ENCODE measurements at regions not wholly inside any gene's neighbourhood (a gene's known extent, or its start where the extent isn't known, plus 50 kb on each side); places are given as distances from the start of the nearest gene placed in this dataset.

DNA sequence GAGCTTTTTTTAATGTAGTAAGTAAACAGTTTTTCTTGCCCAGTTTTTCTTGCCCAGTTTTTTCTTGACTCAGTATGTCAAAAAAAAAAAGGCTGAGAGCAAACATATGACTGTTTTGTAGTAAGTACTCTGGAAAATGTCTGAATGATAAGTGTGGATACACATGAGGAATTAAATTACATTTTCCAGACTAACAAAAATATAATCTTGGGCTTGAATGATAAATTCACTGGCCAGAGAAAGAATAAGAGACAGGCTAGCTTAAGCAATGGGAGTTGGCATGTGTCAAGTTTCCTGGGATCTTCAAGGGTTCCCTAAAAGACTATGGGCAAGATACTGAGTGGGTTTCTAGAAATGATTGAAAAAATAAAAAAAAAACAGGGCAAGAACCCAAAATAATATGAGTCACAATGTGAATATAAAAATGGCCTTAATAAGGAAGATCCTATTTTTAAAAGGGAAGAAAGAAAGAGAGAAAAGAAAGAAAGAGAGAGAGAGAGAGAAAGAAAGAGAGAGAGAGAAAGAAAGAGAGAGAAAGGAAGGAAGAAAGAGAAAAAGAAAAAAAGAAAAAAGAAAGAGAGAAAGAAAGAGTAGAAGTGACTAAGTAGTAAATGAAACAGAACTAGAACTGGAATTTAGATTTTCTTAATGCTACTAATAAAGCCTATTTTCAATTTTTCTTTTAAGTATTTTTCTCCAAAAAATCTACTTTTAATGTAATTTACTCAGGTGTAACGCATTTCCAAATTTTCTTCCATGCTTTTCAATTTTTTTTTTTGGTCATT lies 60.2 kb downstream of the TFPI2 start:
- no peaks in the 10 kb centered on the region for H3K36me3 ChIP-seq
- H3K27me3 ChIP-seq = no peaks in the 10 kb centered on the region
- H3K4me2 ChIP-seq = no peak overlapping the region
- no peaks in the 10 kb centered on the region for H4K20me1 ChIP-seq
- TF ChIP-seq Cebpa-rat (IDR thresholded peaks at IDR 0.05) = no peak
- no peak overlapping the region for H3K4me3 ChIP-seq
- no peak overlapping the region for H3K9ac ChIP-seq
- no peaks in the 10 kb centered on the region for H3K4me1 ChIP-seq
- H3K9me3 ChIP-seq (replicated peaks in 1 of 11) = no peaks in the 10 kb centered on the region
- H3K27ac ChIP-seq = no peak overlapping the region

DNA sequence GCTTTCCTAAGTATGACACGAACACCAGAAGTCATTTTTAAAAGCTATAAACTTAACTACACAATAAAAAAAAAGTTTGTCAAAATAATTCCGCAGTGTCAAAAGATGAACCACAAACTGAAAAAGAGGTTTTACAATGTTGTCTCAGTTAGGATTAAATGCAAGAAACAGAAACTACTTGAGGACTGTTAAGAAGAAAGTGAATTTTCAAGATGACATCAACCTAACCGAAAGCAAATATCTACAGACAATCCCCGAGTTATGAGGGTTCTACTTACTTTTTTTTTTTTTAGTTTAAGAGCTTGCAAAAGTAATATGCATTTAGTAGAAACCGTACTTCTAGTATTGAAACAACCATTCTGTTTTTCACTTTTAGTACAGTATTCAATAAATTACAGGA lies 62.3 kb downstream of the TFPI2 start:
- no peak for TF ChIP-seq Cebpa-rat (IDR thresholded peaks at IDR 0.05)
- Histone ChIP-seq H3K9ac (no peak overlapping the region), H3K4me2 (no peak overlapping the region), H3K27ac (no peak overlapping the region), H3K27me3 (no peaks in the 10 kb centered on the region), H3K36me3 (no peaks in the 10 kb centered on the region), H3K9me3 (replicated peaks in 1 of 11) (no peaks in the 10 kb centered on the region), H3K4me1 (no peaks in the 10 kb centered on the region), H3K4me3 (no peak overlapping the region), H4K20me1 (no peaks in the 10 kb centered on the region)

DNA sequence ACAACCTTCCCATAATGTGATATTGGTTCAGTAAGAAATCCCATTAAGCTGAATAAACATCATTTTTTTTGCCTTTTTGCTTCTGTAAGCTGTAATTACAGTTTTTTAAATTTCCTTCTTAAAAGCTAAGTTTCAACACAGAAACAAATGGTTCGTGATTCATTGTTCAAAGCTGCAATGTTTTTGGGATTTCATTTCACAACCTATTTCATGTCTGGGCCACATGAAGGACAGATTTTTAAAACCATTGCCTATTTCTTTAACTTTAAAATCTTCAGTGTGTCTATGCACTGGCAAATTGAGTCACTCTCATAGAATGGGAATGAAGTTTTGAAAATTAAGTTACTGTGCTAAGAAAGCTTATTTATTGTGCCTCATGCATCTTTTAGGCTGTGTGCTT lies 66.9 kb downstream of the TFPI2 start:
- no peaks in the 10 kb centered on the region for H4K20me1 ChIP-seq
- H3K36me3 ChIP-seq = no peaks in the 10 kb centered on the region
- no peaks in the 10 kb centered on the region for H3K27me3 ChIP-seq
- no peaks in the 10 kb centered on the region for H3K9me3 ChIP-seq (replicated peaks in 1 of 11)
- TF ChIP-seq Cebpa-rat (IDR thresholded peaks at IDR 0.05) = no peak
- no peak overlapping the region for H3K4me2 ChIP-seq
- no peak overlapping the region for H3K4me3 ChIP-seq
- peaks cover 0 to 9% (median 0%) of the 10 kb centered on the region in 10 experiments; a peak in 1 of 20 replicates for H3K4me1 ChIP-seq
- no peak overlapping the region for H3K9ac ChIP-seq
- H3K27ac ChIP-seq = no peak overlapping the region

DNA sequence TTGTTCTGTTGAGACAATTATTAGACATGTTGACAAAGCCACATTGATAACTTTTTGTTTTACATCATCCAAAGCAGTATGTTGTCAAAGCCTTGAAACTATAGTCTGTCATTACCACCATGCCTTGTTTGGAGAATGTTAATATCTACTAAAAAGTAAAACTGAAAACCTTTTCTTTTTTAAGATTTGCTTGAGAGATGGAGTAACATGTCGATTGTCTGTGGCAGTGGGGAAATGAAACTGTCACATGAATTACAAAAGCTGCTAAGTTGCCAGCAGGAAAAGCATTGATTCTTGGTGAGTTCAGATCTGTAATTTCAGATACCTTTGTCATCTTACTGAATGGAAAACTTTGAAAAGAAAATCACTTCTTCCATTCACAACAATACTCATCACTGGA lies 69.1 kb downstream of the TFPI2 start:
- no peak overlapping the region for H3K27ac ChIP-seq
- no peak for TF ChIP-seq Cebpa-rat (IDR thresholded peaks at IDR 0.05)
- no peaks in the 10 kb centered on the region for H3K36me3 ChIP-seq
- H3K4me1 ChIP-seq = peaks cover 0 to 9% (median 0%) of the 10 kb centered on the region in 10 experiments; a peak in 1 of 20 replicates
- no peak overlapping the region for H3K9ac ChIP-seq
- H4K20me1 ChIP-seq = no peaks in the 10 kb centered on the region
- no peaks in the 10 kb centered on the region for H3K9me3 ChIP-seq (replicated peaks in 1 of 11)
- H3K27me3 ChIP-seq = no peaks in the 10 kb centered on the region
- H3K4me2 ChIP-seq = no peak overlapping the region
- no peak overlapping the region for H3K4me3 ChIP-seq

DNA sequence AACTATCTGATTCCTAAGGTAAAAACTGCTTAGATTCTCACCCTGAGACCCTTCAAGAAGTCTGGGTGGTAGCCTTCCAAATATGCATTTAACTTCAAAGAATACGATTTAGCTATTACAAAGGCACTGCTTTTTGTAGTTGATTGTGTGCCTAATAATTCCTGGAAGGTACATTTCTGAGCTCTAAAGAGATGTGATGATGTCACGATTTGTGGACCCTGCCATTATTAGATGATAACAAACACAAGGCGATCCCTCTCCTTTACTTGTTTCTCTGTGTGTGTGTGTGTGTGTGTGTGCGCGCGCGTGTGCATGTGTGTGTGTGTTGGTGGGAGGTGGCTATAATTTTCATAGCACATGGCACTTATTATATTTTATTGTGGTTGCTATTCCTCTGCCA lies 70.9 kb downstream of the TFPI2 start:
- Histone ChIP-seq H4K20me1 (no peaks in the 10 kb centered on the region), H3K4me3 (no peak overlapping the region), H3K27me3 (no peaks in the 10 kb centered on the region), H3K9me3 (replicated peaks in 1 of 11) (no peaks in the 10 kb centered on the region), H3K27ac (no peak overlapping the region), H3K4me1 (peaks cover 0 to 9% (median 0%) of the 10 kb centered on the region in 10 experiments; a peak in 1 of 20 replicates), H3K36me3 (no peaks in the 10 kb centered on the region), H3K9ac (no peak overlapping the region), H3K4me2 (no peak overlapping the region)
- no peak for TF ChIP-seq Cebpa-rat (IDR thresholded peaks at IDR 0.05)

DNA sequence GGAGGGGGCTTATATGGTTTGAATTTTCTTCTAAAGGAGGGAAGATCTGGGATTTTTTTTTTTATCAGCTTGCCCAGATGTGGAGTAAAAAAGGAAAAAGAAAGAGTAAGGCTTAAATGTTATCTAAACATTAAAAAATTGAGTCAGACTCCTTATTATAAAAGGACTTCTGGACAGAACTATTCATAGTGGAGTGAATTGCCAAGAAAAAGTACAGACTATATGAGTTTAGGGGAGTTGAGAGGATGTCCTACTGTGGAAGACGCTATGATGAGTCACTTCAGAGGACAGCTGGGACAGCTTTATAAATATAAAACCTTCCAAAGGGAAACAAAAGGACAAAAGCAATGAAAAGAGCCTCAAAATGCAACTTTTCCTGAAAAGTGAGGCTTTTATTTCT lies 73.0 kb downstream of the TFPI2 start:
- Histone ChIP-seq H3K27me3 (no peaks in the 10 kb centered on the region), H3K4me3 (no peak overlapping the region), H3K4me2 (no peak overlapping the region), H3K36me3 (no peaks in the 10 kb centered on the region), H3K9me3 (replicated peaks in 1 of 11) (no peaks in the 10 kb centered on the region), H4K20me1 (no peaks in the 10 kb centered on the region), H3K9ac (no peak overlapping the region), H3K27ac (no peak overlapping the region), H3K4me1 (peaks cover 0 to 7% (median 0%) of the 10 kb centered on the region in 10 experiments; a peak in 1 of 20 replicates)
- TF ChIP-seq Cebpa-rat (IDR thresholded peaks at IDR 0.05) = no peak

DNA sequence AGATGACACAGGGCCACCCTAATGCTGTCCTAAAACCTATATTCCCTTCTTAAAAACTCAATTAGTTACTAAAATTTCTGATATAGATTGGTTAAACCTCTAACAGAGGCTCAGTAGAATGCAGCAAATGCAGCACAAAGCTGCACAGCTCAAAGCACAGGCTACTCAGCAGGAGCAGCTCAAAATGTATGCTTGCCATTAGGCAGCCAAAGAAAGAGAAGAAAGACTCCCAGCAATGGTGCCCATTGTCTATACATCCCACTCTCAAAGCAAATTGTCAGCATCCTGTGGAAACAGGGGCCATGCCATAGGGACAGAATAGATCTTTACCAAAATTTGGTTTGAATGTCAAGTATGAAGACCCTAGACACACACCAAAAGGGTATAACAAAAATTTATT lies 73.5 kb downstream of the TFPI2 start:
- peaks cover 0 to 2% (median 0%) of the 10 kb centered on the region in 10 experiments; a peak in 1 of 20 replicates for H3K4me1 ChIP-seq
- no peaks in the 10 kb centered on the region for H3K27me3 ChIP-seq
- H3K4me2 ChIP-seq = no peak overlapping the region
- H3K36me3 ChIP-seq = no peaks in the 10 kb centered on the region
- H4K20me1 ChIP-seq = no peaks in the 10 kb centered on the region
- no peak for TF ChIP-seq Cebpa-rat (IDR thresholded peaks at IDR 0.05)
- no peak overlapping the region for H3K9ac ChIP-seq
- no peak overlapping the region for H3K4me3 ChIP-seq
- no peaks in the 10 kb centered on the region for H3K9me3 ChIP-seq (replicated peaks in 1 of 11)
- H3K27ac ChIP-seq = no peak overlapping the region

DNA sequence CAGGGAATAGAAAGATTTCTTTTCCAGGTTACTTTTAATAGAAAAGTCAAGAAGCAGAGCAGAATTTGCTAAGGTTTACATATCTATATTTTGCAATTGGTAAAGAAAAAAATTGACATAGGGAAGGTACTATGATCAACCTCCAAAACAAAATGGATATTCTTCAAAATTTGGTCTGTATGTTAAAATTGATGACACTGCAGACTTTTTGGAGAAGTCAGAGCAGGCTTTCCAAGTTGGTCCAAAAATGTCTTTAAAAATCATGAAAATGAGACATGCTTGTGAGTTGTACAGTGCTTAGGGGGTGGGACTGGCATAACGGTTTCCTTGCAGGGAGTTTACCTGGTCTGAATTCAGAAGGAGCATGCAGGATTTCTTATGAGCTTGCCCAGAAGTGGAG lies 77.0 kb downstream of the TFPI2 start:
- TF ChIP-seq Cebpa-rat (IDR thresholded peaks at IDR 0.05) = no peak
- H3K4me2 ChIP-seq = no peak overlapping the region
- no peaks in the 10 kb centered on the region for H3K36me3 ChIP-seq
- no peaks in the 10 kb centered on the region for H3K27me3 ChIP-seq
- H3K27ac ChIP-seq = no peak overlapping the region
- no peaks in the 10 kb centered on the region for H4K20me1 ChIP-seq
- H3K4me1 ChIP-seq = no peaks in the 10 kb centered on the region
- H3K9ac ChIP-seq = no peak overlapping the region
- no peaks in the 10 kb centered on the region for H3K9me3 ChIP-seq (replicated peaks in 1 of 11)
- no peak overlapping the region for H3K4me3 ChIP-seq

DNA sequence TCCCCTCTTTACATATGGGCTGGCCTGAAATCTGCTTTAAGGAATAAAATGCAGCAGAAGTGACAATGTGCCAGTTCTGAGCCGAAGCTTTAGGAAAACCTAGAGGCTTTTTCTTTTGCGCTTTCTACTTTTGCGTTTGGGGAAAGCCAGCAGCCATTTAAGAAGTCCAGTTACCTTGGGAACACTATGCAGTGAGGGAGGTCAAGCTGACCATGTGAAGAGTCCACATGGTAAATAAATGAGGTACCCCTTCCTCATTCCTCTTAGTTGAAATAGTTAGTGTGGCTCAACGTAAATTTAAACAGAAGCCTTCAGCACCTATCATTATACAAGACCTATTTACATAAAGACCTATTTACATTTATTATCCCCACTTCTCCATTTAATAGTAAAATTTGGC lies 78.5 kb downstream of the TFPI2 start:
- no peak overlapping the region for H3K9ac ChIP-seq
- H3K4me3 ChIP-seq = no peak overlapping the region
- H3K9me3 ChIP-seq (replicated peaks in 1 of 11) = no peaks in the 10 kb centered on the region
- H3K27ac ChIP-seq = no peak overlapping the region
- no peaks in the 10 kb centered on the region for H3K36me3 ChIP-seq
- no peaks in the 10 kb centered on the region for H3K4me1 ChIP-seq
- H3K4me2 ChIP-seq = no peak overlapping the region
- H3K27me3 ChIP-seq = no peaks in the 10 kb centered on the region
- H4K20me1 ChIP-seq = no peaks in the 10 kb centered on the region
- TF ChIP-seq Cebpa-rat (IDR thresholded peaks at IDR 0.05) = no peak

DNA sequence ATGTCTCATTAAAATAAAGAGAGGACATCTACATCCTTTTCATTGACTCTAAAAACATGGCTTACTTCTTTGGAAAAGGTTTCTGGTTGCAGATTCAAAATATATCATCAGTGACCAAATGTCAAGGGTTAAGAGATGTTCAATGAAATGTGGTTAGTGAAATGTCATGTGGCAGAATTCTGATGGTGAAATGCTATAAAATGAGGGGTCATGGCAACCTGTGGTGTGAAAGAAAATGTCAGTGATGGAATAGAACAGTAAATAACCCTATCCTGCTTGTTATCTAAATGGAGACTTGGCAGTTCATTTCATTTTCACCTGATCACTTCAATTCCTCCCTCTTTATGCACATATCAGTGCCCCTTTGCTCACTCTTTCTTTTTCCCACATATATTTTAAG lies 79.4 kb downstream of the TFPI2 start:
- no peaks in the 10 kb centered on the region for H3K4me1 ChIP-seq
- H3K27me3 ChIP-seq = no peaks in the 10 kb centered on the region
- H3K9ac ChIP-seq = no peak overlapping the region
- H3K4me3 ChIP-seq = no peak overlapping the region
- no peak overlapping the region for H3K27ac ChIP-seq
- TF ChIP-seq Cebpa-rat (IDR thresholded peaks at IDR 0.05) = no peak
- H3K9me3 ChIP-seq (replicated peaks in 1 of 11) = no peaks in the 10 kb centered on the region
- H4K20me1 ChIP-seq = no peaks in the 10 kb centered on the region
- no peak overlapping the region for H3K4me2 ChIP-seq
- H3K36me3 ChIP-seq = no peaks in the 10 kb centered on the region

All from BLaER1 treated with 17β-estradiol and CSF1 and Interleukin-3, amounts not matched to agents 10 nM and 100 nM (cell line).